ENCODE measurements at regions not wholly inside any gene's neighbourhood (a gene's known extent, or its start where the extent isn't known, plus 50 kb on each side); places are given as distances from the start of the nearest gene placed in this dataset.

GRCh38 chr2:187057466-187057865, 208.5 kb upstream of the ZSWIM2 start:
- peak; percentile 8 for DNase-seq (ENCODE audit: low read depth)

- DNase-seq (ENCODE audit: low read depth) = no peak
Measured at GRCh38 chr2:187056416-187057334, 207.7 kb upstream of the ZSWIM2 start.

- peak; percentile 15 for DNase-seq (ENCODE audit: low read depth)
Measured at GRCh38 chr2:187055463-187055862, 206.5 kb upstream of the ZSWIM2 start.

- DNase-seq (ENCODE audit: low read depth) = no peak
Measured at GRCh38 chr2:187054501-187055319, 205.7 kb upstream of the ZSWIM2 start.

GRCh38 chr2:187051350-187051749, 202.4 kb upstream of the ZSWIM2 start:
- no peak for DNase-seq (ENCODE audit: low read depth)

- no peak for DNase-seq (ENCODE audit: low read depth)
Measured at GRCh38 chr2:187050409-187050998, 201.5 kb upstream of the ZSWIM2 start.

GRCh38 chr2:187037310-187037709, 188.3 kb upstream of the ZSWIM2 start:
- DNase-seq (ENCODE audit: low read depth) = no peak

DNA sequence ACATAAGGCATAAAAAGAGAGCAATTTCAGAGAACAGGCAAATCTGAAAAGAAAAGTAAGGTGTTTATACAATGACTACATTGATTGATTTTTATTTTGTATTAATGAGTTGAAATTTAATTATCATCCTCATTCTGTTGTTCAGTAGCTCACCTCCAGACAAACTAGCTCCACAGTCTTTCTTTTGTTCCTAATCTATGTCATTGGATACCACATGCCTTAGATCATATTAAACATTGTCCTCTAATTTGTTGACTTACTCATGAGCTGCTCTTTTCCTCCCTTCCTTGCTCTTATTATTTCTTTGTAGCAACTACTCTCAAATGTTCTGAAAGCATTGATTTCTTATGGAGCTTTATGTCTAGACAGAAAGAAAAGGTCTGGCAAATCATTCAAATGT, 185.5 kb upstream of the ZSWIM2 start:
- no peak for DNase-seq (ENCODE audit: low read depth)

GRCh38 chr2:187024739-187025138, 175.8 kb upstream of the ZSWIM2 start:
- DNase-seq (ENCODE audit: low read depth) = no peak

- DNase-seq (ENCODE audit: low read depth) = peak; percentile 8
Measured at GRCh38 chr2:187023996-187024395, 175.0 kb upstream of the ZSWIM2 start.

GRCh38 chr2:187017438-187017837, 168.5 kb upstream of the ZSWIM2 start:
- DNase-seq (ENCODE audit: low read depth) = no peak

DNA sequence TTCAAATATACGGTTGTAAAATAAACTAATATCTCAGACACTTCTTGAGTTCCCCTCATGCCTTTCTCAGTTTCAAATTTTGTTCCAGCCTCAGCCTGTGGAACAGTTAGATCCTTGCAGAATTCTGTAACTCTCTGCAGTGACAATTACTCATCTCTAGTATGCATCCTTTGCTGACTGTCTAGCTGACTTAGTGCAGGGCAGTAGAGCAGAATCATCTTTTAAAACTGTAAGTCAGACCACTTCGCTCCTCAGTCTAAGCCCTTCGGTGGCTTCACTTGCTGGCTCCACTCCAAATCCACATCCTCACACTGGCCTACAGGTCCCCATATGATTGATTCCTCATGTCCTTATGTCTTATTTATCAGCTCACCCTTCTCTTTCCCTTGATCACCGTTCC, 164.1 kb upstream of the ZSWIM2 start:
- no peak for DNase-seq (ENCODE audit: low read depth)

DNA sequence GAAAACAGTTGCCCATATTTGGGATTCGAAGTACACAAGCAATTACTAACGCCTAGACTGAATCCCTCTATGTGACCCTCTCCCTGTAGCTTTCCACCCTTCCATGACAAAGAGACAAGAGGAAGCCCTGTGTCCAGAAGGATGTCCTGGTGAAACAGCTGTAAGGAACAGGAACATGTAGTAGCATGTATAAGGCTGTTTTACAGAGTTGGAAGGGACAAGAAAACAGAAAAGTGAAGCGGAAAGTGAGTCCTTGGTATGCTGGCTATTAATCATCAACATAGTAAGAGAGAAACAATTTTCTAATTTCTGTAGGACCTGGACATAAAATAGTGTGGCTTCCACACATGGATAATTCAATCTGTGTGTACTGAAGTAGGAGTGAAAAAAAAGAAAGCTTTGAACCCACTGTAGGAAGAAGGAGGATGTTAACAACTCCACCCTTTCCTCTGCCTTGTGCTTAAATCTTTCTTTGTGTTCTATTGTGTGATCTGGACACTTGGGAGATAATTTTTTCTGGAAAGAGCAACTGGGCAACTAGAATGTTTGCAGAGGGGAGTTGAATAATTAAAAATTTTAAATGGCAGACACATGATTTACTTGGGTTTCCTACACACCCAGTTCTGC, 162.3 kb upstream of the ZSWIM2 start:
- DNase-seq (ENCODE audit: low read depth) = no peak

GRCh38 chr2:187009483-187010239, 160.7 kb upstream of the ZSWIM2 start:
- no peak for DNase-seq (ENCODE audit: low read depth)

- peak; percentile 33 for DNase-seq (ENCODE audit: low read depth)
Measured at GRCh38 chr2:187008111-187008510, 159.1 kb upstream of the ZSWIM2 start.

- DNase-seq (ENCODE audit: low read depth) = no peak
Measured at GRCh38 chr2:187003611-187004010, 154.6 kb upstream of the ZSWIM2 start.

DNA sequence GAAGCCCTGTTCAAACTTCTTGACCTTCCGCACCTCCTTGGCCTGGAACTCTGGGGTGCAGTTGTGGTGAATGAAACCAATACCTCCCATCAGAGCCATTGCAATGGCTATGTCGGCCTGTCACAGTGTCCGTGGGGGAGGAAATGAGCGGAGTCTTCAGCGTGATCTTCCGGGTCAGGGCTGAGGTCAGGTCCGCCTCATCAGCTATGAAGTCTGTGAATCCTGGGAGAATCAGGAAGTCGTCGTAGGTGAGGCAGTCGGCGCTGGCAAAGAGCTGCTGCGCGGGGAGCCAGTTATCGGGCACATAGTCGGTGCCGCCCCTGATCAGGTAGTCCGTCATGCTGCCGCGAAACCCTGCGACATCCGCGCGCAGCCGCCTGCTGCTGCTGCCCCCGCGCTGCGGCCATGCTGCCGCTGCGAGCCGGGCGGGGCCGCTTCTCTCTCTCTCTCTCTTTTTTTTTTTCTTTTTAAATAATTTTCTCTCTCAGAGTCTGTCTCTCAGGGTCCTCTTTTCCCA, 154.1 kb upstream of the ZSWIM2 start:
- no peak for DNase-seq (ENCODE audit: low read depth)

DNA sequence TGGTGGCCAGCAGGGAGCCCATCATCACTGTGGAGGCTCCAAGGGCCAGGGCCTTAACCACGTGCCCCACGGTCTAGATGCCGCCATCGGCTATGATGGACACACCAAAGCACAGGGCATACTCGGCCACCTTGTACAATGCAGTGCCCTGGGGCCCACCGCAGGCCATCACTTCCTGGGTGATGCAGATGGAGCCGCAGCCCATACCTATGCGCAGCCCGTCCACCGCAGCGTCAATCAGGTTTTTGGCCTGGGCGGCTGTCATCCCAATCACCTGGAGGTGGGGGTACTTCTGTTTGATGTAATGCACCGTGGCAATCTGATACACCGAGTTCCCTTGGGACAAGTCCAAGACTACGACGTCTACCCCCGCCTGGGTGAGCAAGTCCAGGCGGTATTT, 153.3 kb upstream of the ZSWIM2 start:
- no peak for DNase-seq (ENCODE audit: low read depth)

GRCh38 chr2:187001248-187001647, 152.3 kb upstream of the ZSWIM2 start:
- DNase-seq (ENCODE audit: low read depth) = no peak

GRCh38 chr2:186995092-186995491, 146.1 kb upstream of the ZSWIM2 start:
- peak; percentile 66 for DNase-seq (ENCODE audit: low read depth)

DNA sequence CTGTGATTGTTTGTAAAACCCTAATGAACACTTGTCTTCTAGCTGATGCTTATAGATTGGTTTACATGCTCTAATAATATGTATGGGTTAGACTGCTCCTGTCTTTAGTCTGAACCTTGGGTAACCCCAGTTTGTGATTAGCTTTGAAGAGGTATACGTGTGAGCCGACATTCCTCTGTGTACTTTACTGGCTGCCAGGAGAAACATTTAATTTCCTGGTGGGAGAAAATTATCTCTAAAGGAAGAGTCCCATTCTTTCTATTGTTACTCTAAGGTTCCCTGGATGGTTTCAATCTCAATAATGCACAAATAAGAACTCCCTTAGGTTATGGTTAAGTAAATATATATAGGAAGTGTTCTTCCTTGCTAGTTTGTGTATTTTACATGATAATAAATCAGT, 143.6 kb upstream of the ZSWIM2 start:
- DNase-seq (ENCODE audit: low read depth) = no peak

Data from fibroblast of gingiva (primary cell).